A549 (cell line): ENCODE measurements at regions not wholly inside any gene's neighbourhood (a gene's known extent, or its start where the extent isn't known, plus 50 kb on each side); places are given as distances from the start of the nearest gene placed in this dataset.

ENCODE experiments used
- ATAC-seq, 2 experiments: fragments of 200-7000 bp in 1 of 2; fragments of >200 bp in 1 of 2; cut with Nextera tagmentation in 1 of 2; cut with Tn5 transposase in 1 of 2; 3 replicates each; pipeline versions ENCODE4 v1.8.0 to v1.9.1; 2018 to 2020; ENCODE audit warnings: mild to moderate bottlenecking in 1 of 2, moderate library complexity in 1 of 2
- CTCF ChIA-PET: fragments of 300-600 bp; sonication (Branson Sonifier 250); formaldehyde crosslinking; extraction: SDS; loops from one replicate; lab custom pipeline; 2021; ENCODE audit warnings: antibody characterized with exemption, inconsistent platforms; lab: Yijun Ruan, JAX
- POLR2A ChIA-PET: fragments of 350-600 bp; formaldehyde crosslinking; extraction: SDS; loops from one replicate; lab custom pipeline; 2021; ENCODE audit warnings: antibody characterized with exemption, inconsistent platforms; lab: Yijun Ruan, JAX
- DNase-seq, 2 experiments: peaks; one replicate each; pipeline versions ENCODE4 v3.0.0 to v3.0.0-alpha.2; 2011 to 2016; ENCODE audit warnings: low read depth in 1 of 2, low spot score in 1 of 2
- FAIRE-seq: peaks from 2 replicates; lab custom pipeline; 2011; peaks lifted over from hg19 to GRCh38; lab: Jason Lieb, UNC
- H3K27ac ChIP-seq, 2 experiments: fragments of >200 bp; sonication (Bioruptor Twin); formaldehyde crosslinking; 3 replicates each; pipeline ENCODE4 v1.5.1; 2016 to 2017
- H3K4me1 ChIP-seq: fragments of >200 bp; sonication (Bioruptor Twin); formaldehyde crosslinking; 3 replicates; pipeline ENCODE4 v1.6.1; 2016
- H3K4me2 ChIP-seq: fragments of >200 bp; sonication (Bioruptor Twin); formaldehyde crosslinking; 3 replicates; pipeline ENCODE4 v1.6.1; 2016
- H3K4me3 ChIP-seq: fragments of >200 bp; sonication (Bioruptor Twin); formaldehyde crosslinking; 3 replicates; pipeline ENCODE4 v1.5.1; 2016
- H3K9me3 ChIP-seq: fragments of >200 bp; sonication (Bioruptor Twin); formaldehyde crosslinking; 3 replicates; pipeline ENCODE4 v1.6.1; 2016
- ATOH8 ChIP-seq: fragments of 250-450 bp; sonication (Bioruptor Pico); IDR thresholded peaks from 2 replicates; pipeline ENCODE4 v1.5.0; 2020; ENCODE audit warnings: low read depth, mild to moderate bottlenecking, moderate library complexity
- CBX8 ChIP-seq: fragments of 200-600 bp; sonication (generic); IDR thresholded peaks from 2 replicates; pipeline ENCODE4 v1.6.1; 2016
- CHD2 ChIP-seq: fragments of 150-350 bp; IDR thresholded peaks from 2 replicates; pipeline ENCODE4 v1.6.1; 2014; ENCODE audit warnings: low read length; ENCODE audit not compliant: partially characterized antibody
- CHD4 ChIP-seq: fragments of 200-600 bp; sonication (generic); IDR thresholded peaks from 2 replicates; pipeline ENCODE4 v1.6.1; 2016; ENCODE audit warnings: antibody characterized with exemption, mild to moderate bottlenecking, borderline replicate concordance
- EHF ChIP-seq: fragments of 250-450 bp; sonication (Bioruptor Pico); IDR thresholded peaks from 2 replicates; pipeline ENCODE4 v1.5.0; 2020; ENCODE audit warnings: mild to moderate bottlenecking
- FOSB ChIP-seq: fragments of 250-450 bp; sonication (Bioruptor Pico); IDR thresholded peaks from 2 replicates; pipeline ENCODE4 v1.5.0; 2020; ENCODE audit warnings: mild to moderate bottlenecking, moderate library complexity
- FOXS1 ChIP-seq: fragments of 250-450 bp; sonication (Bioruptor Pico); IDR thresholded peaks from 2 replicates; pipeline ENCODE4 v1.5.0; 2020; ENCODE audit warnings: mild to moderate bottlenecking, moderate library complexity
- HOXA7 ChIP-seq: fragments of 250-450 bp; sonication (Bioruptor Pico); IDR thresholded peaks from 2 replicates; pipeline ENCODE4 v1.5.0; 2020; ENCODE audit warnings: mild to moderate bottlenecking, moderate library complexity
- HOXB13 ChIP-seq: fragments of 250-450 bp; sonication (Bioruptor Pico); IDR thresholded peaks from 2 replicates; pipeline ENCODE4 v1.5.0; 2020; ENCODE audit warnings: low read depth, mild to moderate bottlenecking, moderate library complexity
- JUN ChIP-seq, 2 experiments: fragments of >200 bp; sonication (Bioruptor Twin); formaldehyde crosslinking; IDR thresholded peaks; 2 replicates in 1 of 2; 3 replicates in 1 of 2; pipeline ENCODE4 v1.6.1; 2016 to 2017
- POLR2AphosphoS2 ChIP-seq: conservative IDR thresholded peaks from 2 replicates; pipeline ENCODE4 v1.6.1; 2012; ENCODE audit warnings: low read length, improper control_type of control experiment, inconsistent platforms
- RARB ChIP-seq: fragments of 250-450 bp; sonication (Bioruptor Pico); IDR thresholded peaks from 2 replicates; pipeline ENCODE4 v1.8.0; 2021; ENCODE audit warnings: mild to moderate bottlenecking, moderate library complexity
- RFX5 ChIP-seq: fragments of 450-650 bp; IDR thresholded peaks from 2 replicates; pipeline ENCODE4 v1.7.1; 2014; ENCODE audit warnings: antibody characterized with exemption, mild to moderate bottlenecking, moderate library complexity
- RNF2 ChIP-seq: fragments of 200-600 bp; sonication (generic); IDR thresholded peaks from 2 replicates; pipeline ENCODE4 v1.6.1; 2016; ENCODE audit warnings: low read depth, mild to moderate bottlenecking, antibody characterized with exemption, moderate library complexity, borderline replicate concordance
- TP53 ChIP-seq: fragments of 250-450 bp; sonication (Bioruptor Pico); IDR thresholded peaks from 2 replicates; pipeline ENCODE4 v1.5.0; 2021; ENCODE audit warnings: mild to moderate bottlenecking, moderate library complexity
- ZC3H11A ChIP-seq: fragments of 450-650 bp; IDR thresholded peaks from 2 replicates; pipeline ENCODE4 v1.6.1; 2014; ENCODE audit warnings: antibody characterized with exemption, mild to moderate bottlenecking
- ZSCAN20 ChIP-seq: fragments of 250-450 bp; sonication (Bioruptor Pico); IDR thresholded peaks from 2 replicates; pipeline ENCODE4 v1.8.0; 2022; ENCODE audit warnings: mild to moderate bottlenecking, moderate library complexity
- WGBS: methylation state at CpG from one replicate; pipeline ENCODE4 v1.1.6; 2017; ENCODE audit errors: missing lambda C conversion rate; 5-methylcytosine and 5-hydroxymethylcytosine counted together
- TF ChIP-seq, protein P1 (sequence below): fragments of 150-350 bp; IDR thresholded peaks from 2 replicates; pipeline ENCODE4 v1.6.1; 2014; ENCODE audit warnings: low read depth, mild to moderate bottlenecking, low read length
- TF ChIP-seq, protein P2 (sequence below): fragments of >200 bp; sonication (Bioruptor Twin); formaldehyde crosslinking; IDR thresholded peaks from 3 replicates; pipeline ENCODE4 v1.5.1; 2016
- TF ChIP-seq, protein P3 (sequence below): fragments of >200 bp; sonication (Bioruptor Twin); formaldehyde crosslinking; IDR thresholded peaks from 2 replicates; pipeline ENCODE4 v1.6.1; 2016
- TF ChIP-seq, protein P4 (sequence below): IDR thresholded peaks from 2 replicates; pipeline ENCODE4 v1.6.1; 2012

- no peaks in the 10 kb centered on the region for H3K9me3 ChIP-seq
- no peak for TF ChIP-seq CBX8
- no peak for TF ChIP-seq TP53 (CRISPR knock-in tag)
- TF ChIP-seq RARB (CRISPR knock-in tag) = no peak
- no peak for TF ChIP-seq EHF (CRISPR knock-in tag)
- TF ChIP-seq POLR2AphosphoS2 = no peak
- TF ChIP-seq, protein P1, sequence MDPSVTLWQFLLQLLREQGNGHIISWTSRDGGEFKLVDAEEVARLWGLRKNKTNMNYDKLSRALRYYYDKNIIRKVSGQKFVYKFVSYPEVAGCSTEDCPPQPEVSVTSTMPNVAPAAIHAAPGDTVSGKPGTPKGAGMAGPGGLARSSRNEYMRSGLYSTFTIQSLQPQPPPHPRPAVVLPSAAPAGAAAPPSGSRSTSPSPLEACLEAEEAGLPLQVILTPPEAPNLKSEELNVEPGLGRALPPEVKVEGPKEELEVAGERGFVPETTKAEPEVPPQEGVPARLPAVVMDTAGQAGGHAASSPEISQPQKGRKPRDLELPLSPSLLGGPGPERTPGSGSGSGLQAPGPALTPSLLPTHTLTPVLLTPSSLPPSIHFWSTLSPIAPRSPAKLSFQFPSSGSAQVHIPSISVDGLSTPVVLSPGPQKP = no peak
- TF ChIP-seq JUN (IDR thresholded peaks at IDR 0.05) = no peak
- TF ChIP-seq, protein P2, sequence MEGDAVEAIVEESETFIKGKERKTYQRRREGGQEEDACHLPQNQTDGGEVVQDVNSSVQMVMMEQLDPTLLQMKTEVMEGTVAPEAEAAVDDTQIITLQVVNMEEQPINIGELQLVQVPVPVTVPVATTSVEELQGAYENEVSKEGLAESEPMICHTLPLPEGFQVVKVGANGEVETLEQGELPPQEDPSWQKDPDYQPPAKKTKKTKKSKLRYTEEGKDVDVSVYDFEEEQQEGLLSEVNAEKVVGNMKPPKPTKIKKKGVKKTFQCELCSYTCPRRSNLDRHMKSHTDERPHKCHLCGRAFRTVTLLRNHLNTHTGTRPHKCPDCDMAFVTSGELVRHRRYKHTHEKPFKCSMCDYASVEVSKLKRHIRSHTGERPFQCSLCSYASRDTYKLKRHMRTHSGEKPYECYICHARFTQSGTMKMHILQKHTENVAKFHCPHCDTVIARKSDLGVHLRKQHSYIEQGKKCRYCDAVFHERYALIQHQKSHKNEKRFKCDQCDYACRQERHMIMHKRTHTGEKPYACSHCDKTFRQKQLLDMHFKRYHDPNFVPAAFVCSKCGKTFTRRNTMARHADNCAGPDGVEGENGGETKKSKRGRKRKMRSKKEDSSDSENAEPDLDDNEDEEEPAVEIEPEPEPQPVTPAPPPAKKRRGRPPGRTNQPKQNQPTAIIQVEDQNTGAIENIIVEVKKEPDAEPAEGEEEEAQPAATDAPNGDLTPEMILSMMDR = no peak
- TF ChIP-seq CHD4 = no peak
- TF ChIP-seq ZC3H11A = no peak
- TF ChIP-seq, all 56 proteins: peak for 0
- POLR2A ChIA-PET = no interaction called here
- Histone ChIP-seq H3K4me3 (no peak overlapping the region), H3K27ac (peak overlapping the region in 1 of 2 experiments; percentile 2; a peak in 1 of 6 replicates), H3K4me2 (no peak overlapping the region), H3K4me1 (peaks cover 10% of the 10 kb centered on the region; the same call in 1 of the 3 replicates)
- FAIRE-seq (no peak), ATAC-seq (no peak), DNase-seq (no peak)
- WGBS = 89% methylated on average over 10 of the region's 10 CpGs
- CTCF ChIA-PET = interaction anchor here (1.3 to 1.6 kb wide), 2 partner anchors 52 to 514 kb away, joined by 3 to 6 read pairs; no protein-coding TSS in a partner anchor
Measured at GRCh38 chr5:56322592-56322991, 89.5 kb upstream of the ANKRD55 start.

- DNase-seq (no peak), ATAC-seq (no peak; a peak in 1 of 6 replicates), FAIRE-seq (no peak)
- H3K4me1 ChIP-seq = peaks cover 10% of the 10 kb centered on the region; the same call in 1 of the 3 replicates
- no peaks in the 10 kb centered on the region for H3K9me3 ChIP-seq
- TF ChIP-seq HOXB13 (no peak), FOSB (CRISPR knock-in tag) (no peak), RFX5 (no peak), FOXS1 (CRISPR knock-in tag) (no peak), ZC3H11A (no peak), HOXA7 (CRISPR knock-in tag) (no peak), CHD4 (no peak), ATOH8 (CRISPR knock-in tag) (no peak), CHD2 (no peak), ZSCAN20 (CRISPR knock-in tag) (no peak), RNF2 (no peak)
- TF ChIP-seq, protein P3, sequence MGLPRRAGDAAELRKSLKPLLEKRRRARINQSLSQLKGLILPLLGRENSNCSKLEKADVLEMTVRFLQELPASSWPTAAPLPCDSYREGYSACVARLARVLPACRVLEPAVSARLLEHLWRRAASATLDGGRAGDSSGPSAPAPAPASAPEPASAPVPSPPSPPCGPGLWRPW = no peak
- TF ChIP-seq, protein P4, sequence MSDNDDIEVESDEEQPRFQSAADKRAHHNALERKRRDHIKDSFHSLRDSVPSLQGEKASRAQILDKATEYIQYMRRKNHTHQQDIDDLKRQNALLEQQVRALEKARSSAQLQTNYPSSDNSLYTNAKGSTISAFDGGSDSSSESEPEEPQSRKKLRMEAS = no peak
- 84% methylated on average over 10 of the region's 10 CpGs for WGBS
- ChIA-PET CTCF (interaction anchor here (0.7 kb wide), 1 partner anchor 38 kb away, joined by 3 read pairs; no protein-coding TSS in a partner anchor), POLR2A (no interaction called here)
- no peak overlapping the region for H3K4me3 ChIP-seq
- 0 out of 6 replicates have a peak overlapping the region, but pooled peaks of 1 of the 2 experiments have one; percentile 5 for H3K27ac ChIP-seq
- no peak overlapping the region for H3K4me2 ChIP-seq
Measured at GRCh38 chr5:56321236-56321881, 88.2 kb upstream of the ANKRD55 start.
